Astrocyte (in vitro differentiated cells and primary cell): ENCODE measurements at regions not wholly inside any gene's neighbourhood (a gene's known extent, or its start where the extent isn't known, plus 50 kb on each side); places are given as distances from the start of the nearest gene placed in this dataset.

ENCODE experiments used
- DNase-seq: peaks from one replicate; pipeline ENCODE4 v3.0.0-alpha.2; 2010; ENCODE audit warnings: low read depth
- FAIRE-seq: peaks from 2 replicates; lab custom pipeline; 2011; peaks lifted over from hg19 to GRCh38; lab: Jason Lieb, UNC
- H2AFZ ChIP-seq: 2 replicates; pipeline ENCODE4 v1.6.0; 2012; ENCODE audit warnings: low read depth, low read length, inconsistent platforms
- H3K27ac ChIP-seq: 2 replicates; pipeline ENCODE4 v1.5.1; 2011; ENCODE audit warnings: low read depth, low read length, inconsistent platforms
- H3K27me3 ChIP-seq: 2 replicates; pipeline ENCODE4 v1.6.0; 2011; ENCODE audit warnings: low read length, inconsistent platforms; ENCODE audit not compliant: insufficient read depth
- H3K36me3 ChIP-seq: 2 replicates; pipeline ENCODE4 v1.5.1; 2011; ENCODE audit warnings: low read length, inconsistent platforms; ENCODE audit not compliant: insufficient read depth
- H3K4me1 ChIP-seq: 2 replicates; pipeline ENCODE4 v1.5.1; 2011; ENCODE audit warnings: low read length, inconsistent platforms; ENCODE audit not compliant: insufficient read depth
- H3K4me2 ChIP-seq: 2 replicates; pipeline ENCODE4 v1.6.0; 2012; ENCODE audit warnings: low read length, inconsistent platforms
- H3K4me3 ChIP-seq: 2 replicates; pipeline ENCODE4 v1.5.1; 2011; ENCODE audit warnings: low read depth, mild to moderate bottlenecking, low read length, inconsistent platforms; ENCODE audit not compliant: insufficient read depth
- H3K79me2 ChIP-seq: 2 replicates; pipeline ENCODE4 v1.6.0; 2012; ENCODE audit warnings: mild to moderate bottlenecking, low read length, inconsistent platforms; ENCODE audit not compliant: insufficient read depth
- H3K9ac ChIP-seq: 2 replicates; pipeline ENCODE4 v1.6.0; 2012; ENCODE audit warnings: mild to moderate bottlenecking, low read length, inconsistent platforms
- H3K9me3 ChIP-seq: 2 replicates; pipeline ENCODE4 v1.5.1; 2012; ENCODE audit warnings: low read depth, mild to moderate bottlenecking, low read length, inconsistent platforms; ENCODE audit not compliant: insufficient read depth
- H4K20me1 ChIP-seq: 2 replicates; pipeline ENCODE4 v1.6.0; 2012; ENCODE audit warnings: low read length, inconsistent platforms; ENCODE audit not compliant: insufficient read depth
- H3K27ac Mint-ChIP-seq: one replicate; pipeline ENCODE4 v1.8.0; 2021; ENCODE audit warnings: mild to moderate bottlenecking, mixed read lengths; ENCODE audit not compliant: unreplicated experiment
- H3K27me3 Mint-ChIP-seq: one replicate; pipeline ENCODE4 v1.8.0; 2021; ENCODE audit warnings: low read depth, mixed read lengths; ENCODE audit not compliant: unreplicated experiment
- H3K36me3 Mint-ChIP-seq: one replicate; pipeline ENCODE4 v1.8.0; 2021; ENCODE audit warnings: low read depth, mixed read lengths; ENCODE audit not compliant: unreplicated experiment
- H3K4me1 Mint-ChIP-seq: one replicate; pipeline ENCODE4 v1.8.0; 2021; ENCODE audit warnings: low read depth, mixed read lengths; ENCODE audit not compliant: unreplicated experiment
- H3K4me3 Mint-ChIP-seq: one replicate; pipeline ENCODE4 v1.8.0; 2021; ENCODE audit warnings: mild to moderate bottlenecking, moderate library complexity, mixed read lengths; ENCODE audit not compliant: unreplicated experiment
- H3K9me3 Mint-ChIP-seq: one replicate; pipeline ENCODE4 v1.8.0; 2021; ENCODE audit warnings: mild to moderate bottlenecking, mixed read lengths; ENCODE audit not compliant: unreplicated experiment
- EZH2 ChIP-seq: IDR thresholded peaks from 2 replicates; pipeline ENCODE4 v1.6.1; 2012; ENCODE audit warnings: mild to moderate bottlenecking, low read length, inconsistent platforms; ENCODE audit not compliant: insufficient read depth
- TF ChIP-seq, protein P1 (sequence below): IDR thresholded peaks from 2 replicates; pipeline ENCODE4 v1.5.1; 2011; ENCODE audit warnings: low read depth, mild to moderate bottlenecking, inconsistent platforms, low read length, moderate library complexity; ENCODE audit not compliant: insufficient read depth

DNA sequence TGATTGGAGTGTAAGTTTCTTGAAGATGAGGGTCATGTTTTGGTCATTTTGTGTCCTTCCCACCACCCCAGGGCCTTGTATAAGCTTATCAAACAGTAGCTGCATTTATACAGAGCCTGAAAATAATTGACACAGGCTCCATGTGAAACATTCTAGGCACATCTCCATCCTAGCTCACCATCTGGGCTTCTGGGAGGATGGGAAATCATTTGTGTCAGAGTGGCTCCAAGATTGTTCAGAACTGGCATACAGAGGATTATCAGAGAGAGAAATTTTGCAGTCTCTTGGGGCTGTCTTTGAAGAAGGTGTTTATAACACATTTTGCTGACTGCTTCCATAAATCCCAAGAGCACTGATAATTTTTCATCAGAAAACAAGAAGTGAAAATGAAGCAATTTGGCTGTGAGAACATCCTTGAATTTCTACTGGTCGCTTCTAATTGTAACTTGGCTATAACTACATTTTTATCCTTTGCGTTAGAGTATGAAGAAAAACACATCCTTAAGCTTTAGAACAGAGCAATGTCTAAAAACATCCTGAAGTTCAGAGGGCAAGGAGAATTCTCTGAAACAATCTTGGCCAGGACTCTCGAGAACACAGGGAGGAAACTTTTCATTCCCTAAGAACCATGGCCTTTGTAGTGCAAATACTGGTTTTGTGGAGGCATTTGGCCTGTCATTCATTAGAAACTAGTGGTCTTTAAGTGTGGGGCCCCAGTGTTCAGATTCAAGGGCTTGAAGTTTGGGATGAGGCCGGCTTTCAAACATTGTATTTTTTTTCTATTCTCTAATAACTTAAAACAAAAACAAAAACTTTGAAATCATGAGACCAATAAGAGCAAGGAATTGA is 151.1 kb downstream of the DACT1 start:
- H3K4me2 ChIP-seq: no peak overlapping the region
- no peaks in the 10 kb centered on the region for H4K20me1 ChIP-seq
- no peak for DNase-seq
- H3K9me3 ChIP-seq: no peaks in the 10 kb centered on the region
- Mint-ChIP-seq H3K4me3 (no peak overlapping the region), H3K36me3 (no peaks in the 10 kb centered on the region), H3K9me3 (no peaks in the 10 kb centered on the region), H3K4me1 (peaks cover 3% of the 10 kb centered on the region), H3K27me3 (peaks cover 2% of the 10 kb centered on the region), H3K27ac (no peak overlapping the region)
- no peak overlapping the region for H2AFZ ChIP-seq
- no peak overlapping the region for H3K9ac ChIP-seq
- no peaks in the 10 kb centered on the region for H3K79me2 ChIP-seq
- TF ChIP-seq, protein P1, sequence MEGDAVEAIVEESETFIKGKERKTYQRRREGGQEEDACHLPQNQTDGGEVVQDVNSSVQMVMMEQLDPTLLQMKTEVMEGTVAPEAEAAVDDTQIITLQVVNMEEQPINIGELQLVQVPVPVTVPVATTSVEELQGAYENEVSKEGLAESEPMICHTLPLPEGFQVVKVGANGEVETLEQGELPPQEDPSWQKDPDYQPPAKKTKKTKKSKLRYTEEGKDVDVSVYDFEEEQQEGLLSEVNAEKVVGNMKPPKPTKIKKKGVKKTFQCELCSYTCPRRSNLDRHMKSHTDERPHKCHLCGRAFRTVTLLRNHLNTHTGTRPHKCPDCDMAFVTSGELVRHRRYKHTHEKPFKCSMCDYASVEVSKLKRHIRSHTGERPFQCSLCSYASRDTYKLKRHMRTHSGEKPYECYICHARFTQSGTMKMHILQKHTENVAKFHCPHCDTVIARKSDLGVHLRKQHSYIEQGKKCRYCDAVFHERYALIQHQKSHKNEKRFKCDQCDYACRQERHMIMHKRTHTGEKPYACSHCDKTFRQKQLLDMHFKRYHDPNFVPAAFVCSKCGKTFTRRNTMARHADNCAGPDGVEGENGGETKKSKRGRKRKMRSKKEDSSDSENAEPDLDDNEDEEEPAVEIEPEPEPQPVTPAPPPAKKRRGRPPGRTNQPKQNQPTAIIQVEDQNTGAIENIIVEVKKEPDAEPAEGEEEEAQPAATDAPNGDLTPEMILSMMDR: no peak
- TF ChIP-seq EZH2: no peak
- no peak for FAIRE-seq
- H3K4me3 ChIP-seq: no peak overlapping the region
- no peaks in the 10 kb centered on the region for H3K4me1 ChIP-seq
- H3K27me3 ChIP-seq: no peaks in the 10 kb centered on the region
- no peaks in the 10 kb centered on the region for H3K36me3 ChIP-seq
- H3K27ac ChIP-seq: no peak overlapping the region

DNA sequence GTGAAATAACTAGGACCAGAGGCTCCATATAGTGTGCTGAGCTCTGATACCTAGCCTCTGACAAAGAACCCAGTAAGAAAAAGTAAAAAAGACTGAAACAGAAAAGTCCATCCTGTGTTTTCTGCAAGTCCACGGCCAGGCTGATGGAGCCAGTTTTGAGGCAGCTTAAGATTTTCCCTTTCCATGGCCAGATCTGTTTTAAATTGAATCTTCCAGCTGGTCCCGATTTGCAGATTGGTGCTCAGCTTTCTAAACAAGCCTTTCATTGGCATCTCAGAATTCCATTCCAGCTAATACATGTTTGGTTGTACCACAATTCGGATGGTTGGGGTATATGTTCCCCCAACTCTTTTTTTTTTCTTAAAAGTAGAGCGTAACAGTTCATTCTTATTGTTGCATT is 152.0 kb downstream of the DACT1 start:
- Histone ChIP-seq H3K9ac (no peak overlapping the region), H4K20me1 (no peaks in the 10 kb centered on the region), H2AFZ (no peak overlapping the region), H3K27me3 (no peaks in the 10 kb centered on the region), H3K79me2 (no peaks in the 10 kb centered on the region), H3K27ac (no peak overlapping the region), H3K4me2 (no peak overlapping the region), H3K4me1 (no peaks in the 10 kb centered on the region), H3K36me3 (no peaks in the 10 kb centered on the region), H3K4me3 (no peak overlapping the region), H3K9me3 (no peaks in the 10 kb centered on the region)
- Mint-ChIP-seq H3K27me3 (peaks cover 2% of the 10 kb centered on the region), H3K4me3 (no peak overlapping the region), H3K9me3 (no peaks in the 10 kb centered on the region), H3K4me1 (peaks cover 3% of the 10 kb centered on the region), H3K27ac (no peak overlapping the region), H3K36me3 (no peaks in the 10 kb centered on the region)
- no peak for TF ChIP-seq EZH2
- TF ChIP-seq, protein P1: no peak
- no peak for FAIRE-seq
- no peak for DNase-seq

DNA sequence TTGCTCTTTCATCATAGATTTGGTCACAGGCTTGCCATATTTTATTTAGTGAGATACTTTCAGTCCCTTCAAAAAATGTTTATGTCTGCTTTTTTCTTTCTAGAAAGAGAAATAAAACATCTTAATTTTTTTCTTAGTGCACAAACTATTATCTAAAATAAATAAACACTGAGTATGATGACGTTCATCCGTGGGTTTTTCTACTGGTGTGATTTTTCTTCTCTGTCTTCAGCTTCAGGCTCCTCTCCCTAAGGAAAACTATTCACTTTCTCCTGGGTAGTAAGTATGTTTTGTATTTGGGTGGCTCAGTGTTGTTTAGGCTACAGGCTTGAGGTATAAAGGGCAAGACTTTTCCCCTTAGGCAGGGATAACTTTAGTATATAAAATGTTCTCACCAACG is 154.7 kb downstream of the DACT1 start:
- H3K4me3 Mint-ChIP-seq: no peak overlapping the region
- H3K9me3 ChIP-seq: no peaks in the 10 kb centered on the region
- H3K27me3 Mint-ChIP-seq: peaks cover 2% of the 10 kb centered on the region
- no peak overlapping the region for H3K4me3 ChIP-seq
- DNase-seq (peak; percentile 32), FAIRE-seq (no peak)
- no peaks in the 10 kb centered on the region for H3K79me2 ChIP-seq
- H3K36me3 ChIP-seq: no peaks in the 10 kb centered on the region
- H3K9ac ChIP-seq: no peak overlapping the region
- H3K4me2 ChIP-seq: no peak overlapping the region
- no peaks in the 10 kb centered on the region for H3K4me1 ChIP-seq
- no peak overlapping the region for H3K27ac ChIP-seq
- TF ChIP-seq, protein P1: no peak
- TF ChIP-seq EZH2: no peak
- H4K20me1 ChIP-seq: no peaks in the 10 kb centered on the region
- no peak overlapping the region for H3K27ac Mint-ChIP-seq
- H2AFZ ChIP-seq: no peak overlapping the region
- H3K36me3 Mint-ChIP-seq: no peaks in the 10 kb centered on the region
- no peaks in the 10 kb centered on the region for H3K27me3 ChIP-seq
- peaks cover 6% of the 10 kb centered on the region for H3K4me1 Mint-ChIP-seq
- H3K9me3 Mint-ChIP-seq: no peaks in the 10 kb centered on the region
